ENCODE measurements at regions not wholly inside any gene's neighbourhood (a gene's known extent, or its start where the extent isn't known, plus 50 kb on each side); places are given as distances from the start of the nearest gene placed in this dataset.

DNA sequence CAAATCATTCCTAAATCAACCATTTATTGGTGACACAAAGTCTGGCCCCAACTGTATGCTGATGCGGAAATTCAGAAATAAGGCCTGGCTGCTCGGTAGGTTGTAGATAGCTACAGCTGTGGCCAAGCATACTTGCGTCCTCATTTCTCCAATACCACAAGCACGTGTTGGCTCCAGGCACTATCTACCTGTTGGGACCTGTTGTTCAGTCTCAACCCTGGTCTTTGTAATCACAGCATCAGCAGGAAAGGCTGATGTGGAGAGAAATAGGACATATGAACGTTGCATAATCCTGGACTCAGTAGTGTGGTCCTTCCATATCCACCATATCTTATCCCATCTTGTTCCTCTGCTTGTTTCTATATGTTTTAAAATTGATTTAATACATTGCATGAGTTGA is 212.6 kb downstream of the PMAIP1 start:
- Histone ChIP-seq H3K36me3 (ENCODE audit: control insufficient read depth in 2 of 4, insufficient read depth in 4 of 4, low read length in 3 of 4) (no peaks in the 10 kb centered on the region), H3K9ac (replicated peaks in 1 of 4; ENCODE audit: extremely low read depth in 1 of 4, low read depth in 3 of 4, low read length in 3 of 4) (no peak overlapping the region), H3K23ac (ENCODE audit: insufficient read length) (no peak overlapping the region), H3K27ac (ENCODE audit: low read depth, low read length) (no peak overlapping the region), H3K79me2 (ENCODE audit: control insufficient read depth in 1 of 2, insufficient read depth in 2 of 2, low read length in 2 of 2) (no peaks in the 10 kb centered on the region), H3K4me2 (ENCODE audit: insufficient read depth in 1 of 2, low read depth in 2 of 2, low read length in 2 of 2) (no peak overlapping the region), H3K4ac (replicated peaks; ENCODE audit: insufficient read length, low read depth, low read length) (no peak overlapping the region), H3K4me3 (ENCODE audit: extremely low read depth in 1 of 4, insufficient read depth in 2 of 4, low read depth in 3 of 4, low read length in 4 of 4) (no peak overlapping the region), H4K20me1 (replicated peaks in 1 of 2; ENCODE audit: control insufficient read depth in 1 of 2, insufficient read depth in 2 of 2, low read length in 2 of 2) (no peaks in the 10 kb centered on the region), H3K18ac (ENCODE audit: extremely low read depth, low read length) (no peak overlapping the region), H2BK5ac (ENCODE audit: low read depth, low read length) (no peak overlapping the region), H2BK120ac (replicated peaks; ENCODE audit: low read depth, low read length) (no peak overlapping the region), H3K9me3 (ENCODE audit: insufficient read depth in 2 of 2, low read depth in 1 of 2, low read length in 1 of 2) (no peaks in the 10 kb centered on the region), H3K79me1 (ENCODE audit: low read depth, low read length) (no peaks in the 10 kb centered on the region), H4K91ac (replicated peaks; ENCODE audit: insufficient read length, low read length) (no peak overlapping the region), H3K56ac (replicated peaks; ENCODE audit: insufficient read length, low read depth, low read length) (no peak overlapping the region), H4K8ac (ENCODE audit: extremely low read depth, insufficient read depth, low read length) (no peak overlapping the region; the same call in 1 of the 2 replicates), H2BK20ac (ENCODE audit: low read length) (no peak overlapping the region), H3K23me2 (ENCODE audit: low read depth, low read length) (no peaks in the 10 kb centered on the region), H2BK15ac (ENCODE audit: low read length) (no peak overlapping the region), H2AFZ (ENCODE audit: low read length) (no peak overlapping the region), H2BK12ac (ENCODE audit: low read depth, low read length) (no peak overlapping the region), H3K4me1 (replicated peaks in 1 of 4; ENCODE audit: control insufficient read depth in 3 of 4, insufficient read depth in 4 of 4, low read length in 3 of 4) (peaks cover 0 to under 1% (median 0%) of the 10 kb centered on the region in 4 experiments; a peak in 2 of 7 replicates), H2AK5ac (ENCODE audit: low read depth, low read length) (no peak overlapping the region), H4K5ac (ENCODE audit: insufficient read length, low read depth, low read length) (no peak overlapping the region), H3K14ac (ENCODE audit: insufficient read length) (no peak overlapping the region), H3K27me3 (replicated peaks in 1 of 4; ENCODE audit: control insufficient read depth in 3 of 4, extremely low read depth in 1 of 4, insufficient read depth in 3 of 4, low read length in 3 of 4) (no peaks in the 10 kb centered on the region)
- CTCF ChIA-PET (ENCODE audit: partially characterized antibody) = interaction anchor here (1.0 kb wide), 1 partner anchor 18 kb away, joined by 3 read pairs; no protein-coding TSS in a partner anchor
- no peak for FAIRE-seq
- POLR2A ChIA-PET (ENCODE audit: partially characterized antibody) = no interaction called here
- DNase-seq (ENCODE audit: low read depth in 1 of 2, low spot score in 2 of 2) = no peak
- no peak for TF ChIP-seq RFX5 (IDR thresholded peaks at IDR 0.05; ENCODE audit: borderline replicate concordance, low read depth, low read length)
- no peak for TF ChIP-seq GTF2F1 (IDR thresholded peaks at IDR 0.05; ENCODE audit: borderline replicate concordance, low read depth, low read length)
- no peak for TF ChIP-seq CTBP2 (IDR thresholded peaks at IDR 0.05; ENCODE audit: borderline replicate concordance, insufficient read depth, insufficient read length, low read length)
- TF ChIP-seq BCL11A (IDR thresholded peaks at IDR 0.05; ENCODE audit: low read depth in 2 of 2, low read length in 2 of 2) = no peak
- TF ChIP-seq KDM1A (IDR thresholded peaks at IDR 0.05; ENCODE audit: borderline replicate concordance, low read length) = no peak
- no peak for TF ChIP-seq JUN (IDR thresholded peaks at IDR 0.05; ENCODE audit: low read depth, low read length)
- no peak for TF ChIP-seq KDM4A (IDR thresholded peaks at IDR 0.05; ENCODE audit: low read depth, low read length, severe bottlenecking)
- TF ChIP-seq SIN3A (conservative IDR thresholded peaks at IDR 0.05 in 1 of 2, IDR thresholded peaks at IDR 0.05 in 1 of 2; ENCODE audit: low read depth in 1 of 2, low read length in 2 of 2) = no peak
- no peak for TF ChIP-seq SP4 (IDR thresholded peaks at IDR 0.05; ENCODE audit: low read length)
- no peak for TF ChIP-seq TAF7 (optimal IDR thresholded peaks at IDR 0.05; ENCODE audit: borderline replicate concordance, low read depth, low read length)
- WGBS, 2 experiments (ENCODE audit: extremely low coverage in 1 of 2, insufficient coverage in 1 of 2, insufficient read length in 1 of 2, insufficient replicate concordance in 2 of 2, low coverage in 1 of 2, low lambda C conversion rate in 2 of 2, missing lambda C conversion rate in 1 of 2) = 92% methylated on average over 5 of the region's 5 CpGs; no CpG with 5 or more reads in 1 of the 2 experiments

All from H1 (cell line).